ENCODE measurements at regions not wholly inside any gene's neighbourhood (a gene's known extent, or its start where the extent isn't known, plus 50 kb on each side); places are given as distances from the start of the nearest gene placed in this dataset.

DNA sequence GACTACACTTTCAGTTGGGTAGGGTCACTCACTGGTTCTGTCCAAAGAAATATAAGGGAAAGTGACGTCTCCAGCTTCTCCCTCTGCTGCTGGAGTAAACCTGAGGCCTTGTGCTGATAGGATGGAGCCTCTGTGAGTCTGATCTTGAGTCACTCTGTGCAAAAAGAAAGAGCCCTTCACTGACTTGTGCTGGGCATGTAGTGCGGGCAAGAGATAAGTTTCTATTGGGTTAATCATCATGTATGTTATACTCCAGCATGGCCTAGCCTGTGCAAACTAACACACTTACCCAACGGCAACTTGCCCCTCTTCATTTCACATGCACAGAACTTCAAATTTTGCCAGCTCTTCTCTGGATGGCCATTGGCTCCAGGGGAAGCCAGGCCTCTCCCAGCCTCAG is 118.5 kb upstream of the LMO4 start:
- TF ChIP-seq, protein P1, sequence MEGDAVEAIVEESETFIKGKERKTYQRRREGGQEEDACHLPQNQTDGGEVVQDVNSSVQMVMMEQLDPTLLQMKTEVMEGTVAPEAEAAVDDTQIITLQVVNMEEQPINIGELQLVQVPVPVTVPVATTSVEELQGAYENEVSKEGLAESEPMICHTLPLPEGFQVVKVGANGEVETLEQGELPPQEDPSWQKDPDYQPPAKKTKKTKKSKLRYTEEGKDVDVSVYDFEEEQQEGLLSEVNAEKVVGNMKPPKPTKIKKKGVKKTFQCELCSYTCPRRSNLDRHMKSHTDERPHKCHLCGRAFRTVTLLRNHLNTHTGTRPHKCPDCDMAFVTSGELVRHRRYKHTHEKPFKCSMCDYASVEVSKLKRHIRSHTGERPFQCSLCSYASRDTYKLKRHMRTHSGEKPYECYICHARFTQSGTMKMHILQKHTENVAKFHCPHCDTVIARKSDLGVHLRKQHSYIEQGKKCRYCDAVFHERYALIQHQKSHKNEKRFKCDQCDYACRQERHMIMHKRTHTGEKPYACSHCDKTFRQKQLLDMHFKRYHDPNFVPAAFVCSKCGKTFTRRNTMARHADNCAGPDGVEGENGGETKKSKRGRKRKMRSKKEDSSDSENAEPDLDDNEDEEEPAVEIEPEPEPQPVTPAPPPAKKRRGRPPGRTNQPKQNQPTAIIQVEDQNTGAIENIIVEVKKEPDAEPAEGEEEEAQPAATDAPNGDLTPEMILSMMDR (IDR thresholded peaks at IDR 0.05), result no peak
- TF ChIP-seq POLR2A (IDR thresholded peaks at IDR 0.05; ENCODE audit: low read depth) (no peak), POLR2AphosphoS5 (IDR thresholded peaks at IDR 0.05) (no peak), EP300 (IDR thresholded peaks at IDR 0.05) (no peak)
- Histone ChIP-seq H3K27ac (replicated peaks in 1 of 4) (no peak overlapping the region), H3K4me3 (no peak overlapping the region), H3K36me3 (no peaks in the 10 kb centered on the region), H3K27me3 (no peaks in the 10 kb centered on the region), H3K4me1 (no peaks in the 10 kb centered on the region), H3K9me3 (peaks cover 0 to 7% (median 2%) of the 10 kb centered on the region in 4 donors)
- WGBS, result 90% methylated on average over 3 of the region's 3 CpGs
- intact Hi-C loops (cut with DNase I), result no loop called here
- DNase-seq (ENCODE audit: extremely low spot score), result no peak

GRCh38 chr1:87212431-87213134 is 116.1 kb upstream of the LMO4 start:
- Histone ChIP-seq H3K27ac (replicated peaks in 1 of 4) (no peak overlapping the region), H3K27me3 (no peaks in the 10 kb centered on the region), H3K36me3 (no peaks in the 10 kb centered on the region), H3K9me3 (peaks cover 0 to 15% (median 11%) of the 10 kb centered on the region in 4 donors), H3K4me3 (no peak overlapping the region), H3K4me1 (no peaks in the 10 kb centered on the region)
- TF ChIP-seq EP300 (IDR thresholded peaks at IDR 0.05), result no peak
- TF ChIP-seq POLR2A (IDR thresholded peaks at IDR 0.05; ENCODE audit: low read depth), result no peak
- TF ChIP-seq POLR2AphosphoS5 (IDR thresholded peaks at IDR 0.05), result no peak
- TF ChIP-seq, protein P1 (IDR thresholded peaks at IDR 0.05), result no peak
- WGBS, result 80% methylated on average over 6 of the region's 6 CpGs
- DNase-seq (ENCODE audit: extremely low spot score), result peak; percentile 21
- intact Hi-C loops (cut with DNase I), result no loop called here

- 89% methylated on average over 10 of the region's 10 CpGs for WGBS
- DNase-seq (ENCODE audit: extremely low spot score), result no peak
- Histone ChIP-seq H3K27ac (replicated peaks in 1 of 4) (no peak overlapping the region), H3K36me3 (no peaks in the 10 kb centered on the region), H3K4me1 (no peaks in the 10 kb centered on the region), H3K27me3 (no peaks in the 10 kb centered on the region), H3K4me3 (no peak overlapping the region), H3K9me3 (peaks cover 0 to 15% (median 11%) of the 10 kb centered on the region in 4 donors)
- TF ChIP-seq POLR2AphosphoS5 (IDR thresholded peaks at IDR 0.05), result no peak
- no peak for TF ChIP-seq EP300 (IDR thresholded peaks at IDR 0.05)
- TF ChIP-seq, protein P1 (IDR thresholded peaks at IDR 0.05), result no peak
- TF ChIP-seq POLR2A (IDR thresholded peaks at IDR 0.05; ENCODE audit: low read depth), result no peak
- intact Hi-C loops (cut with DNase I), result no loop called here
Measured at GRCh38 chr1:87213135-87213515, 115.6 kb upstream of the LMO4 start.

- TF ChIP-seq, protein P1 (IDR thresholded peaks at IDR 0.05), result no peak
- TF ChIP-seq EP300 (IDR thresholded peaks at IDR 0.05) (no peak), POLR2AphosphoS5 (IDR thresholded peaks at IDR 0.05) (no peak), POLR2A (IDR thresholded peaks at IDR 0.05; ENCODE audit: low read depth) (no peak)
- H3K4me3 ChIP-seq, result no peak overlapping the region
- no peak overlapping the region for H3K27ac ChIP-seq (replicated peaks in 1 of 4)
- no peaks in the 10 kb centered on the region for H3K27me3 ChIP-seq
- 100% methylated on average over 1 of the region's 1 CpG for WGBS
- intact Hi-C loops (cut with DNase I), result no loop called here
- no peaks in the 10 kb centered on the region for H3K4me1 ChIP-seq
- peak; percentile 26 for DNase-seq (ENCODE audit: extremely low spot score)
- H3K36me3 ChIP-seq, result no peaks in the 10 kb centered on the region
- H3K9me3 ChIP-seq, result peaks cover 0 to 15% (median 11%) of the 10 kb centered on the region in 4 donors
Measured at GRCh38 chr1:87215592-87215991, 113.1 kb upstream of the LMO4 start.

DNA sequence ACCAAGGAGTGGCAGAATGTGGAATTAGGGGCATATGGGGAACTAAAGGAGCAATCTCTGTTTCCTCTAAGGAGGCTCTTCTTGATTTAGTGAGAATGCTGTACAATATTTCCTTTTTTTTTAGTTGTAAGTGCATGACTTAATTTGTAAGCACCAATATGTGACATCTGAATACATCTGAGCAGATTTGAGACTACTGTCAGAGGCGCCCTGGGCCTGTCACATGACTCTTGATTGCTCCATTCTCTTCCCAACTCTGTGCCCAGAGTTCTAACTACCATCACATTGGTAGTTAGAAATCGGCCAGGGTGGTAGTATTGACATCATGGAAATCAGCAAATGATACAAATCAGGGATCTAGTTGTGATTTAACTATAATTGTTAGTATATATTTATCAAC is 110.1 kb upstream of the LMO4 start:
- Histone ChIP-seq H3K27me3 (no peaks in the 10 kb centered on the region), H3K4me3 (no peak overlapping the region), H3K27ac (replicated peaks in 1 of 4) (no peak overlapping the region), H3K4me1 (no peaks in the 10 kb centered on the region), H3K36me3 (no peaks in the 10 kb centered on the region), H3K9me3 (peaks cover 0 to 15% (median 11%) of the 10 kb centered on the region in 4 donors)
- intact Hi-C loops (cut with DNase I), result no loop called here
- TF ChIP-seq POLR2AphosphoS5 (IDR thresholded peaks at IDR 0.05), result no peak
- TF ChIP-seq EP300 (IDR thresholded peaks at IDR 0.05), result no peak
- TF ChIP-seq, protein P1 (IDR thresholded peaks at IDR 0.05), result no peak
- no peak for TF ChIP-seq POLR2A (IDR thresholded peaks at IDR 0.05; ENCODE audit: low read depth)
- DNase-seq (ENCODE audit: extremely low spot score), result no peak
- WGBS, result 85% methylated on average over 2 of the region's 2 CpGs

All from esophagus muscularis mucosa (tissue), 4 donors.